Esophagus muscularis mucosa (tissue), 4 donors: ENCODE measurements at regions not wholly inside any gene's neighbourhood (a gene's known extent, or its start where the extent isn't known, plus 50 kb on each side); places are given as distances from the start of the nearest gene placed in this dataset.
"Not testable (repeated sequence)": the region's sequence is repeated elsewhere in the genome, so short reads cannot be mapped to it uniquely, and the experiment has no call there.

Experiments
- DNase-seq: peaks from one replicate; pipeline ENCODE4 v3.0.0-alpha.2; 2017; ENCODE audit errors: extremely low spot score
- H3K27ac ChIP-seq, 4 donors: fragments of 200-600 bp; sonication (generic); replicated peaks in 1 of 4; 1 replicate in 3 of 4; 2 replicates in 1 of 4; pipeline ENCODE4 v1.5.1; 2016 to 2019; ENCODE audit warnings: mild to moderate bottlenecking in 1 of 4
- H3K27me3 ChIP-seq, 4 donors: fragments of 200-600 bp; sonication (generic); one replicate each; pipeline versions ENCODE4 v1.5.1 to v1.6.0; 2016 to 2019
- H3K36me3 ChIP-seq, 4 donors: fragments of 200-600 bp; sonication (generic); one replicate each; pipeline ENCODE4 v1.5.1; 2016 to 2019
- H3K4me1 ChIP-seq, 4 donors: fragments of 200-600 bp; sonication (generic); one replicate each; pipeline ENCODE4 v1.5.1; 2016 to 2019
- H3K4me3 ChIP-seq, 4 donors: fragments of 200-600 bp; sonication (generic); 1 replicate in 2 of 4; 2 replicates in 2 of 4; pipeline ENCODE4 v1.5.1; 2016 to 2019; ENCODE audit warnings: mild to moderate bottlenecking in 4 of 4, moderate library complexity in 1 of 4
- H3K9me3 ChIP-seq, 4 donors: fragments of 200-600 bp; sonication (generic); 1 replicate in 3 of 4; 2 replicates in 1 of 4; pipeline ENCODE4 v1.5.1; 2016 to 2019
- EP300 ChIP-seq: sonication (generic); formaldehyde crosslinking; IDR thresholded peaks from one replicate; pipeline ENCODE4 v1.6.1; 2017; ENCODE audit warnings: antibody characterized with exemption
- POLR2A ChIP-seq: fragments of 450-650 bp; IDR thresholded peaks from one replicate; pipeline ENCODE4 v1.6.1; 2017; ENCODE audit warnings: antibody characterized with exemption, moderate library complexity, mild to moderate bottlenecking, low read depth
- POLR2AphosphoS5 ChIP-seq, 2 donors: sonication (generic); formaldehyde crosslinking; IDR thresholded peaks; one replicate each; pipeline ENCODE4 v1.6.1; 2017; ENCODE audit warnings: antibody characterized with exemption in 2 of 2
- WGBS: methylation state at CpG from one replicate; pipeline ENCODE4 v1.1.5; 2018; 5-methylcytosine and 5-hydroxymethylcytosine counted together
- intact Hi-C: fragments of 100-400 bp; cut with DNase I; formaldehyde crosslinking; loops from one replicate; pipeline ENCODE4 v1.15.1; 2023
- TF ChIP-seq, protein P1 (sequence below), 3 experiments: fragments of 200-600 bp in 2 of 3; fragments of 450-650 bp in 1 of 3; sonication (generic) in 2 of 3; IDR thresholded peaks; one replicate each; pipeline ENCODE4 v1.5.1; 2017 to 2019; ENCODE audit warnings: antibody characterized with exemption in 3 of 3, mild to moderate bottlenecking in 2 of 3, moderate library complexity in 1 of 3

DNA sequence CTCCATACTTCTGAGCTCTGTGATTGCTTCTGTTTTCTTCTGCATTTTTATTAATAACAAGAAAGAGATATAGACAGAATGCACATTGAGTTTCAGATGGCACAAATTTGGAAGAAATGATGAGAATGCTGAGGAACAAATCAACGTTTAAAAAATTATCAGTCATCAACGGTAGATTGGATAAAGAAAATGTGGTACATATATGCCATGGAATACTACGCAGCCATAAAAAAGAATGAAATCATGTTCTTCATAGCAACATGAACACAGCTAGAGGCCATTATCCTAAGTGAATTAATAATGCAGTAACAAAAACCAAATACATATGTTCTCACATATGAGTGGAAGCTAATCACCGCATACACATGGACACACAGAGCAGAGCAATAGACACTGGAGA, 81.8 kb downstream of the DUSP6 start:
- intact Hi-C loops, result no loop called here
- no peak overlapping the region for H3K4me3 ChIP-seq
- H3K9me3 ChIP-seq, result no peaks in the 10 kb centered on the region
- TF ChIP-seq POLR2AphosphoS5 (IDR thresholded peaks at IDR 0.05), result no peak
- no peak for TF ChIP-seq POLR2A
- no peak for TF ChIP-seq EP300
- TF ChIP-seq, protein P1, sequence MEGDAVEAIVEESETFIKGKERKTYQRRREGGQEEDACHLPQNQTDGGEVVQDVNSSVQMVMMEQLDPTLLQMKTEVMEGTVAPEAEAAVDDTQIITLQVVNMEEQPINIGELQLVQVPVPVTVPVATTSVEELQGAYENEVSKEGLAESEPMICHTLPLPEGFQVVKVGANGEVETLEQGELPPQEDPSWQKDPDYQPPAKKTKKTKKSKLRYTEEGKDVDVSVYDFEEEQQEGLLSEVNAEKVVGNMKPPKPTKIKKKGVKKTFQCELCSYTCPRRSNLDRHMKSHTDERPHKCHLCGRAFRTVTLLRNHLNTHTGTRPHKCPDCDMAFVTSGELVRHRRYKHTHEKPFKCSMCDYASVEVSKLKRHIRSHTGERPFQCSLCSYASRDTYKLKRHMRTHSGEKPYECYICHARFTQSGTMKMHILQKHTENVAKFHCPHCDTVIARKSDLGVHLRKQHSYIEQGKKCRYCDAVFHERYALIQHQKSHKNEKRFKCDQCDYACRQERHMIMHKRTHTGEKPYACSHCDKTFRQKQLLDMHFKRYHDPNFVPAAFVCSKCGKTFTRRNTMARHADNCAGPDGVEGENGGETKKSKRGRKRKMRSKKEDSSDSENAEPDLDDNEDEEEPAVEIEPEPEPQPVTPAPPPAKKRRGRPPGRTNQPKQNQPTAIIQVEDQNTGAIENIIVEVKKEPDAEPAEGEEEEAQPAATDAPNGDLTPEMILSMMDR (IDR thresholded peaks at IDR 0.05), result no peak
- no peak for DNase-seq
- no peaks in the 10 kb centered on the region for H3K4me1 ChIP-seq
- no peak overlapping the region for H3K27ac ChIP-seq
- no peaks in the 10 kb centered on the region for H3K27me3 ChIP-seq
- 98% methylated on average over 4 of the region's 4 CpGs for WGBS
- H3K36me3 ChIP-seq, result no peaks in the 10 kb centered on the region

GRCh38 chr12:89269174-89269573, 83.1 kb downstream of the DUSP6 start:
- H3K27me3 ChIP-seq, result no peaks in the 10 kb centered on the region
- H3K27ac ChIP-seq, result no peak overlapping the region
- intact Hi-C loops, result no loop called here
- WGBS, result 92% methylated on average over 3 of the region's 3 CpGs
- no peaks in the 10 kb centered on the region for H3K36me3 ChIP-seq
- DNase-seq, result no peak
- H3K9me3 ChIP-seq, result no peaks in the 10 kb centered on the region
- H3K4me3 ChIP-seq, result no peak overlapping the region
- TF ChIP-seq POLR2A (no peak), EP300 (no peak), POLR2AphosphoS5 (IDR thresholded peaks at IDR 0.05) (no peak)
- TF ChIP-seq, protein P1 (IDR thresholded peaks at IDR 0.05), result no peak
- H3K4me1 ChIP-seq, result no peaks in the 10 kb centered on the region

DNA sequence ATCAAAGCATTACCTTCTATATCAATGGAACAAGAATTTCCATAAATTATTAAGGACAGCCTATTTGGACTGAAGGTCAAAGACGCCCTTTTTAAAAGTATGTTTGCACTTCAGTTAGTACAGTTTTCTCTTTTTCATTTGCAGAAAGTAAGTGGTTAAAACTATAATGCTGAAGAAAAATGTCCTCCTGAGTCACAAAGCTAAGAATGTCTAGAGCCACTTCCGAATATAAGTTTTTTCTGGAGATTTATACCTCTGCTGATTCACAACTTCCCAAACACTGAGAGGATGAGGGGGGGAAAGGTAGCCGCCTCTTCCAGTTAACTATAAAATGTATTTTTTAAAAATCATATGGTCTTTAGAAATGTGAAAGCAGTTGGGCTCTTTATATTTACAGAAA, 84.9 kb downstream of the DUSP6 start:
- Histone ChIP-seq H3K36me3 (no peaks in the 10 kb centered on the region), H3K4me3 (no peak overlapping the region), H3K4me1 (no peaks in the 10 kb centered on the region), H3K27ac (no peak overlapping the region), H3K27me3 (no peaks in the 10 kb centered on the region), H3K9me3 (no peaks in the 10 kb centered on the region)
- WGBS, result 68% methylated on average over 3 of the region's 3 CpGs
- no peak for TF ChIP-seq EP300
- TF ChIP-seq, protein P1 (IDR thresholded peaks at IDR 0.05), result no peak
- TF ChIP-seq POLR2AphosphoS5 (IDR thresholded peaks at IDR 0.05), result no peak
- TF ChIP-seq POLR2A, result no peak
- DNase-seq, result no peak
- intact Hi-C loops, result no loop called here

GRCh38 chr12:89266574-89267188, 85.6 kb downstream of the DUSP6 start:
- intact Hi-C loops, H3K4me1 ChIP-seq, DNase-seq, H3K27me3 ChIP-seq, H3K27ac ChIP-seq, H3K36me3 ChIP-seq, H3K4me3 ChIP-seq, H3K9me3 ChIP-seq: not testable (repeated sequence)
- WGBS, result 82% methylated on average over 16 of the region's 16 CpGs

- no peak for DNase-seq
- H3K27me3 ChIP-seq, result no peaks in the 10 kb centered on the region
- no peak overlapping the region for H3K27ac ChIP-seq
- no peaks in the 10 kb centered on the region for H3K9me3 ChIP-seq
- no peak for TF ChIP-seq EP300
- TF ChIP-seq, protein P1 (IDR thresholded peaks at IDR 0.05), result no peak
- TF ChIP-seq POLR2AphosphoS5 (IDR thresholded peaks at IDR 0.05), result no peak
- peaks cover 0 to 8% (median 3%) of the 10 kb centered on the region in 4 donors for H3K4me1 ChIP-seq
- H3K36me3 ChIP-seq, result no peaks in the 10 kb centered on the region
- intact Hi-C loops, result no loop called here
- H3K4me3 ChIP-seq, result no peak overlapping the region
These were observed 87.5 kb downstream of the DUSP6 start for GRCh38 chr12:89264837-89265236.
